Adrenal gland (tissue), 5 donors: ENCODE measurements at regions not wholly inside any gene's neighbourhood (a gene's known extent, or its start where the extent isn't known, plus 50 kb on each side); places are given as distances from the start of the nearest gene placed in this dataset.

Experiments
- CTCF ChIP-seq, 6 experiments: fragments of 450-650 bp in 4 of 6; fragments of 200-600 bp in 2 of 6; sonication (generic) in 1 of 6; IDR thresholded peaks; 1 replicate in 5 of 6; 2 replicates in 1 of 6; pipeline versions ENCODE4 v1.5.1 to v1.8.0; 2016 to 2021; ENCODE audit warnings: antibody characterized with exemption in 6 of 6, mild to moderate bottlenecking in 2 of 6, moderate library complexity in 1 of 6
- POLR2A ChIP-seq, 2 donors: fragments of 450-650 bp; IDR thresholded peaks; one replicate each; pipeline ENCODE4 v1.6.1; 2017; ENCODE audit warnings: antibody characterized with exemption in 2 of 2, mild to moderate bottlenecking in 2 of 2, moderate library complexity in 1 of 2
- donor health status: DM: no; HTN: no; CAD: no.

DNA sequence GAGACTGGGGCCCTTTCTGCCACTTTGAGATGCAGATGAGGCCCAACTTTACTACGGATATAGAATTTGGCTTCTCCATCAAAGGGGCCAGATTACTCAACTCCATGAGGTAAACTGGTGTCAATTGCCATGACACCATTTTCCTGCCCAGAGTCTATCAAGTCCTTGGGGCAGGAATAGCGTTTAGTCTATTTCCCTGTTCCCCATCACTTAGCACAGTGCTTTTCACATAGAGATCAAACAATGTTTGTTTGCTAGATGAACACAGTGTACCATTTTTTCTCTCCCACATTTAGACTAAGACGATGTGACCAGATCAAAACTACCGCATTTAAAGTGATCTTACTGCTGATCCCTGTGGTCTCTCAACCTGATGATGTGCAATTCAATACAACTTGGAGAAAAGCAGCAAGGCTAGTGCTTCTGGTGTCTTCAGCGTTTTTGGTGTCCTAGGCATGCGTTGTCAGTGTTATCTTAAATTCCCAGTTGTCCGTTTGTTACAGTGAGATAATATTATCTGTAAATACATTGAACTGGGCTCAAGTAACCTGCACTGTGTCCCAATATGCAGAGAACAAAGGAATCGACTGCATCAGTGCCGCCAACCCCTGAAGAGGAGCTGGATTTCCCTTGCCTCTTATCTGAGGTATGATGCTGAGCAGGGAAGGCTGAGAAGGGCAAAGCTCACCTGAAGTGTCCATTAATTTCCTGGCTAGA is 446.2 kb downstream of the PLK2 start:
- TF ChIP-seq CTCF (IDR thresholded peaks at IDR 0.05) (no peak), POLR2A (IDR thresholded peaks at IDR 0.05) (no peak)
